DND-41 (cell line): ENCODE measurements at regions not wholly inside any gene's neighbourhood (a gene's known extent, or its start where the extent isn't known, plus 50 kb on each side); places are given as distances from the start of the nearest gene placed in this dataset.
A peak's percentile ranks its signal among the peaks of the same experiment; 100 is the strongest.

Experiments used
- ATAC-seq: fragments of 200-7000 bp; cut with Tn5 transposase; 3 replicates; pipeline ENCODE4 v1.9.1; 2021; ENCODE audit warnings: low read depth; ENCODE audit not compliant: insufficient read depth
- DNase-seq: peaks from one replicate; pipeline ENCODE4 v3.0.0-alpha.2; 2020
- H2AFZ ChIP-seq: 2 replicates; pipeline ENCODE4 v1.6.0; 2012; ENCODE audit warnings: low read depth, low read length
- H3K27ac ChIP-seq: 2 replicates; pipeline ENCODE4 v1.5.1; 2012; ENCODE audit warnings: low read length, inconsistent platforms
- H3K27me3 ChIP-seq: fragments of 200-600 bp; sonication (generic); 2 replicates; pipeline ENCODE4 v1.6.0; 2012; ENCODE audit warnings: low read length, mild to moderate bottlenecking, inconsistent platforms; ENCODE audit not compliant: insufficient read depth, poor library complexity
- H3K36me3 ChIP-seq: 2 replicates; pipeline ENCODE4 v1.5.1; 2012; ENCODE audit warnings: low read length, inconsistent platforms; ENCODE audit not compliant: insufficient read depth
- H3K4me1 ChIP-seq: 2 replicates; pipeline ENCODE4 v1.5.1; 2012; ENCODE audit warnings: mild to moderate bottlenecking, low read length; ENCODE audit not compliant: insufficient read depth
- H3K4me2 ChIP-seq: 2 replicates; pipeline ENCODE4 v1.6.0; 2012; ENCODE audit warnings: mild to moderate bottlenecking, moderate library complexity, low read length, inconsistent platforms; ENCODE audit not compliant: insufficient read depth
- H3K4me3 ChIP-seq, 2 experiments: fragments of 200-600 bp in 1 of 2; shearing (Covaris generic) in 1 of 2; 2 replicates each; pipeline ENCODE4 v1.5.1; 2012 to 2016; ENCODE audit warnings: inconsistent platforms in 2 of 2, low read length in 2 of 2, mild to moderate bottlenecking in 2 of 2, low read depth in 1 of 2, moderate library complexity in 1 of 2
- H3K79me2 ChIP-seq: 2 replicates; pipeline ENCODE4 v1.6.0; 2012; ENCODE audit warnings: low read length, inconsistent platforms; ENCODE audit not compliant: insufficient read depth
- H3K9ac ChIP-seq: 2 replicates; pipeline ENCODE4 v1.6.0; 2012; ENCODE audit warnings: low read depth, mild to moderate bottlenecking, inconsistent platforms, low read length, moderate library complexity
- H3K9me3 ChIP-seq: 2 replicates; pipeline ENCODE4 v1.5.1; 2012; ENCODE audit warnings: low read length, moderate library complexity, mild to moderate bottlenecking, inconsistent platforms; ENCODE audit not compliant: insufficient read depth, severe bottlenecking
- H4K20me1 ChIP-seq: 2 replicates; pipeline ENCODE4 v1.6.0; 2012; ENCODE audit warnings: low read length; ENCODE audit not compliant: insufficient read depth
- EZH2 ChIP-seq: IDR thresholded peaks from 3 replicates; pipeline ENCODE4 v1.6.1; 2012; ENCODE audit warnings: borderline replicate concordance, low read depth, mild to moderate bottlenecking, moderate library complexity, low read length, inconsistent platforms; ENCODE audit not compliant: severe bottlenecking
- TF ChIP-seq, protein P1 (sequence below): IDR thresholded peaks from 2 replicates; pipeline ENCODE4 v1.5.1; 2012; ENCODE audit warnings: borderline replicate concordance, low read length, moderate library complexity, mild to moderate bottlenecking; ENCODE audit not compliant: poor library complexity, severe bottlenecking; ENCODE audit errors: extremely low read depth

DNA sequence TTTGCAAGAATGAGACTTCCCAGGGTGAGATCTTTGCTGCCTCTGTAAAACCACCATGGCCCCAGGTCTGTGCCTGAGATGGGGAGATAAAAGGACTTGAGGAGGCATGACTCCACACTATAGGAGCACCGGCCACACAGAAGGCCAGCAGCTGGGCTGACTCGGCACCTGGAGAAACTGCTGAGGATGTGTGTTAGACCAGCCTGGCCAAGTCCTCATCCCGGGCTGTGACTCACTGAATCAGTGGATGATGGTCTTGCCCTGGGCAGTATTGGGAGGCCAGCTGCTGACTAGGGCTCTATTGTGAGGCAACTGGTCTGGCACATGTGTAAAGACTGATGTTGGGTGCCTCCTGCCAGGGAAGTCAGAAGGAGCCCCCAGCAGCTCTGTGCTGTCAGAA lies 286.2 kb downstream of the ACTL7B start:
- Histone ChIP-seq H2AFZ (no peak overlapping the region), H3K27ac (no peak overlapping the region), H3K9ac (no peak overlapping the region), H4K20me1 (no peaks in the 10 kb centered on the region), H3K4me1 (no peaks in the 10 kb centered on the region), H3K9me3 (no peaks in the 10 kb centered on the region), H3K4me3 (no peak overlapping the region), H3K4me2 (no peak overlapping the region), H3K36me3 (no peaks in the 10 kb centered on the region), H3K79me2 (no peaks in the 10 kb centered on the region), H3K27me3 (peaks cover 5% of the 10 kb centered on the region)
- no peak for DNase-seq
- ATAC-seq: no peak
- TF ChIP-seq, protein P1, sequence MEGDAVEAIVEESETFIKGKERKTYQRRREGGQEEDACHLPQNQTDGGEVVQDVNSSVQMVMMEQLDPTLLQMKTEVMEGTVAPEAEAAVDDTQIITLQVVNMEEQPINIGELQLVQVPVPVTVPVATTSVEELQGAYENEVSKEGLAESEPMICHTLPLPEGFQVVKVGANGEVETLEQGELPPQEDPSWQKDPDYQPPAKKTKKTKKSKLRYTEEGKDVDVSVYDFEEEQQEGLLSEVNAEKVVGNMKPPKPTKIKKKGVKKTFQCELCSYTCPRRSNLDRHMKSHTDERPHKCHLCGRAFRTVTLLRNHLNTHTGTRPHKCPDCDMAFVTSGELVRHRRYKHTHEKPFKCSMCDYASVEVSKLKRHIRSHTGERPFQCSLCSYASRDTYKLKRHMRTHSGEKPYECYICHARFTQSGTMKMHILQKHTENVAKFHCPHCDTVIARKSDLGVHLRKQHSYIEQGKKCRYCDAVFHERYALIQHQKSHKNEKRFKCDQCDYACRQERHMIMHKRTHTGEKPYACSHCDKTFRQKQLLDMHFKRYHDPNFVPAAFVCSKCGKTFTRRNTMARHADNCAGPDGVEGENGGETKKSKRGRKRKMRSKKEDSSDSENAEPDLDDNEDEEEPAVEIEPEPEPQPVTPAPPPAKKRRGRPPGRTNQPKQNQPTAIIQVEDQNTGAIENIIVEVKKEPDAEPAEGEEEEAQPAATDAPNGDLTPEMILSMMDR: no peak
- TF ChIP-seq EZH2: no peak

DNA sequence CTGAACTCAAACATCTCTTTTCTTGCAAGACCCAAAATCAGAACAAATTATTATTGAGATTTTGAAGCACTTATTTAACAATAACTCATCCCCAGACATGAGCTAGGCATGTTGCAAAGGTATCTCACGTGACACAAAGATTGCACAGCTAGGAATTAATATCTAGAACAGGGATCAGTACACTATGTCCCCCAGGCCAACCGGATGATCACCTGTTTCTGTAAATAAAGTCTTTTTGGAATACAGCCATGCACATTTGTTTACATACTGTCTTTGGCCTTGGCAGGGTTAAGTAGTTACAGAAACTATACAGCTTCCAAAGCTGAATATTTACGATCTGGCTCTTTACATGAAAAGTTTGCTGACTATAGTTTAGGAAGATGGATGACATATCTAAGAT lies 287.7 kb downstream of the ACTL7B start:
- DNase-seq (no peak), ATAC-seq (no peak)
- no peak overlapping the region for H3K4me2 ChIP-seq
- H4K20me1 ChIP-seq: no peaks in the 10 kb centered on the region
- no peaks in the 10 kb centered on the region for H3K36me3 ChIP-seq
- H3K9me3 ChIP-seq: no peaks in the 10 kb centered on the region
- H3K9ac ChIP-seq: no peak overlapping the region
- H3K4me3 ChIP-seq: no peak overlapping the region
- no peak overlapping the region for H2AFZ ChIP-seq
- peaks cover 5% of the 10 kb centered on the region for H3K27me3 ChIP-seq
- H3K79me2 ChIP-seq: no peaks in the 10 kb centered on the region
- TF ChIP-seq EZH2: no peak
- TF ChIP-seq, protein P1: no peak
- no peak overlapping the region for H3K27ac ChIP-seq
- H3K4me1 ChIP-seq: no peaks in the 10 kb centered on the region

DNA sequence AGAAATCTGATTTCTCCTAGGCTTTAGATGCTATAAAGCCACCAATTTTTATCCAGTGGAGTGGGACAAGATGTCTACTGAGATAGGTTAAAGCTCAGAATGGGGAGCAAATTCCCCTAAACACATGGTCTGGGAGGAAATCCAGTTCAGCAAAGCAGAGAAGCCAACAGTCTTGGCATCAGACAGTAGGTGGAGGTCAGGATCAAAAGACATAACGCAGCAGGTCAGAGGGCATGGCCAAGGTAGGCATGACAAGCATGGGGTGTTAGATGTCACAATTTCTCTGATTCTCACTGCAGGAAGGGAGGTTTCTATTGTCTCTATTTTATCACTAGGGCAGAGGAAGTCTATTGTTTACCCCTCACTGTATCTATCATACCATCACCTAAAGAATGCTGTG lies 288.2 kb downstream of the ACTL7B start:
- no peaks in the 10 kb centered on the region for H3K36me3 ChIP-seq
- no peaks in the 10 kb centered on the region for H3K9me3 ChIP-seq
- no peaks in the 10 kb centered on the region for H4K20me1 ChIP-seq
- DNase-seq (no peak), ATAC-seq (no peak)
- no peak overlapping the region for H3K27ac ChIP-seq
- no peak overlapping the region for H3K4me2 ChIP-seq
- no peak overlapping the region for H2AFZ ChIP-seq
- H3K79me2 ChIP-seq: no peaks in the 10 kb centered on the region
- H3K4me1 ChIP-seq: no peaks in the 10 kb centered on the region
- no peak for TF ChIP-seq EZH2
- H3K27me3 ChIP-seq: peaks cover 4% of the 10 kb centered on the region
- H3K9ac ChIP-seq: no peak overlapping the region
- H3K4me3 ChIP-seq: no peak overlapping the region

DNA sequence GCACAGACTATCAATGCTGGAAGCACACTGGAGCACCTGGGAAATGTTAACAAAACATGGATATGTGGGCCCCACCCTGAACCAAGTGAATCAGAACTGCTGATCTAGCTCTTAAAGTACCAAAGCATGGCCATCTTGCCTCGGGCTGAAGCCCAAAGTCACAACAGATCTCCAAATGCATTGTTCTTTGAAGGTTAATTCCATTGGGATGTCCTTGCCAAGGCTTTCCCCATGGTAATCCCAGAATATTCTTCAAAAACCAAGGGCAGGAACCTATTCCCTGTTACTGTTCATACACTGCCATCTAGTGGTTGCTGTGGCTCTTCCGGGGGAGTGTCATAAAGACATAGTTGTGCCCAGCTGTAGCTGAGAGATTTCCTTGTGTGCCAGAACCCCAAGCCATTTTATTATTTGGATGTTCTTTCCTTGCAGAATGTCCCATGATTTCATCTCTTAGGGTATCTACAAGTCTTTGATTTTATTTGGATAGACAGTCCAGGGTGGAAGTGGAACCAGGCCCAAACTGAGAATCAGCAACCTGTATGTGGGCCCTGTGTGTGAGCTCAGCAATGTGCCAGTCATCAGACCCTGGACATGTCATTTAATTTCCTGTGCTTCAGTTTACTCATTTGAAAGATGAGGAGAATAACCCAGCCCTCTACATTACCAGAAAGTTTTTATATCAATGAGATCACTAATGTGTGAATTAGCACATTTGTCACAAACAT lies 290.0 kb downstream of the ACTL7B start:
- no peaks in the 10 kb centered on the region for H3K79me2 ChIP-seq
- no peaks in the 10 kb centered on the region for H3K4me1 ChIP-seq
- ATAC-seq (peak; percentile 80), DNase-seq (peak; percentile 23)
- no peak for TF ChIP-seq EZH2
- TF ChIP-seq, protein P1: peak; percentile 84
- no peaks in the 10 kb centered on the region for H3K36me3 ChIP-seq
- no peak overlapping the region for H3K9ac ChIP-seq
- no peaks in the 10 kb centered on the region for H4K20me1 ChIP-seq
- H3K27me3 ChIP-seq: peaks cover 4% of the 10 kb centered on the region
- no peak overlapping the region for H2AFZ ChIP-seq
- H3K9me3 ChIP-seq: no peaks in the 10 kb centered on the region
- H3K27ac ChIP-seq: no peak overlapping the region
- no peak overlapping the region for H3K4me3 ChIP-seq
- H3K4me2 ChIP-seq: no peak overlapping the region
